ENCODE measurements at regions not wholly inside any gene's neighbourhood (a gene's known extent, or its start where the extent isn't known, plus 50 kb on each side); places are given as distances from the start of the nearest gene placed in this dataset.

- DNase-seq, result no peak
- TF ChIP-seq CTCF (IDR thresholded peaks at IDR 0.05), result no peak
- CTCF ChIA-PET, result interaction anchor here (0.8 to 1.8 kb wide), 3 partner anchors 18 to 40 kb away, joined by 3 to 6 read pairs (median 5); no protein-coding TSS in a partner anchor
- H3K4me1 Mint-ChIP-seq (ENCODE audit: low read depth), result peaks cover 27% of the 10 kb centered on the region
- no peak overlapping the region for H3K4me3 Mint-ChIP-seq
- ATAC-seq, result no peak
- no peaks in the 10 kb centered on the region for H3K36me3 Mint-ChIP-seq (ENCODE audit: low read depth)
- POLR2A ChIA-PET, result interaction anchor here (0.6 to 2.1 kb wide), 3 partner anchors 13 to 29 kb away, joined by 3 to 4 read pairs (median 4); no protein-coding TSS in a partner anchor
- intact Hi-C loops (cut with micrococcal nuclease), result no loop called here
- H3K27me3 Mint-ChIP-seq, result no peaks in the 10 kb centered on the region
- no peaks in the 10 kb centered on the region for H3K9me3 Mint-ChIP-seq
- H3K27ac Mint-ChIP-seq, result peak overlapping the region; percentile 44
Observed at GRCh38 chr20:53678990-53679596, 85.5 kb upstream of the ZNF217 start.

- POLR2A ChIA-PET, result interaction anchor here (2.1 kb wide), 1 partner anchor 17 kb away, joined by 4 read pairs; no protein-coding TSS in a partner anchor
- CTCF ChIA-PET, result interaction anchor here (0.8 to 1.8 kb wide), 3 partner anchors 18 to 39 kb away, joined by 3 to 6 read pairs (median 5); no protein-coding TSS in a partner anchor
Observed at GRCh38 chr20:53678315-53678989, 84.8 kb upstream of the ZNF217 start.

GRCh38 chr20:53677447-53678314, 84.0 kb upstream of the ZNF217 start:
- ChIA-PET POLR2A (interaction anchor here (0.6 to 2.1 kb wide), 3 partner anchors 16 to 79 kb away, joined by 3 to 4 read pairs (median 4); no protein-coding TSS in a partner anchor), CTCF (interaction anchor here (1.5 kb wide), 1 partner anchor 19 kb away, joined by 5 read pairs; no protein-coding TSS in a partner anchor)
- peak; percentile 56 for DNase-seq
- peak; percentile 81 for ATAC-seq
- Mint-ChIP-seq H3K27ac (peak overlapping the region; percentile 83), H3K4me3 (peak overlapping the region; percentile 27), H3K4me1 (ENCODE audit: low read depth) (peaks cover 27% of the 10 kb centered on the region), H3K27me3 (no peaks in the 10 kb centered on the region), H3K36me3 (ENCODE audit: low read depth) (no peaks in the 10 kb centered on the region), H3K9me3 (no peaks in the 10 kb centered on the region)
- intact Hi-C loops (cut with micrococcal nuclease), result no loop called here
- TF ChIP-seq CTCF (IDR thresholded peaks at IDR 0.05), result no peak

More at GRCh38 chr20:53678315-53678989, 84.8 kb upstream of the ZNF217 start:
- no peak for DNase-seq
- Mint-ChIP-seq H3K27me3 (no peaks in the 10 kb centered on the region), H3K4me3 (peak overlapping the region; percentile 27), H3K4me1 (ENCODE audit: low read depth) (peaks cover 27% of the 10 kb centered on the region), H3K27ac (peak overlapping the region; percentile 83), H3K36me3 (ENCODE audit: low read depth) (no peaks in the 10 kb centered on the region), H3K9me3 (no peaks in the 10 kb centered on the region)
- no peak for TF ChIP-seq CTCF (IDR thresholded peaks at IDR 0.05)
- intact Hi-C loops (cut with micrococcal nuclease), result no loop called here
- ATAC-seq, result no peak

- POLR2A ChIA-PET, result interaction anchor here (0.6 to 2.1 kb wide), 3 partner anchors 15 to 80 kb away, joined by 3 to 4 read pairs (median 4); no protein-coding TSS in a partner anchor
- H3K27ac Mint-ChIP-seq, result no peak overlapping the region
- no peak for DNase-seq
- no peaks in the 10 kb centered on the region for H3K9me3 Mint-ChIP-seq
- H3K4me1 Mint-ChIP-seq (ENCODE audit: low read depth), result peaks cover 27% of the 10 kb centered on the region
- H3K36me3 Mint-ChIP-seq (ENCODE audit: low read depth), result no peaks in the 10 kb centered on the region
- TF ChIP-seq CTCF (IDR thresholded peaks at IDR 0.05), result no peak
- intact Hi-C loops (cut with micrococcal nuclease), result no loop called here
- ATAC-seq, result no peak
- no peaks in the 10 kb centered on the region for H3K27me3 Mint-ChIP-seq
- CTCF ChIA-PET, result no interaction called here
- no peak overlapping the region for H3K4me3 Mint-ChIP-seq
Observed at GRCh38 chr20:53676987-53677386, 83.3 kb upstream of the ZNF217 start.

Data from activated CD8-positive, alpha-beta T cell treated with anti-CD3 and anti-CD28 coated beads for 36 hours (primary cell).